Hematopoietic multipotent progenitor cell (in vitro differentiated cells): ENCODE measurements at regions not wholly inside any gene's neighbourhood (a gene's known extent, or its start where the extent isn't known, plus 50 kb on each side); places are given as distances from the start of the nearest gene placed in this dataset.
A peak's percentile ranks its signal among the peaks of the same experiment; 100 is the strongest.
"Not testable (repeated sequence)": the region's sequence is repeated elsewhere in the genome, so short reads cannot be mapped to it uniquely, and the experiment has no call there.

Experiments used
- DNase-seq, 3 donors: peaks; one replicate each; pipeline ENCODE4 v3.0.0-alpha.2; 2011 to 2015; ENCODE audit warnings: low read depth in 2 of 3, low spot score in 2 of 3

GRCh38 chr14:71783088-71783487, 149.1 kb upstream of the RGS6 start:
- DNase-seq = no peak

- DNase-seq = no peak
These were observed 148.4 kb upstream of the RGS6 start for GRCh38 chr14:71783786-71784185.

GRCh38 chr14:71789005-71789404, 143.2 kb upstream of the RGS6 start:
- no peak for DNase-seq

DNA sequence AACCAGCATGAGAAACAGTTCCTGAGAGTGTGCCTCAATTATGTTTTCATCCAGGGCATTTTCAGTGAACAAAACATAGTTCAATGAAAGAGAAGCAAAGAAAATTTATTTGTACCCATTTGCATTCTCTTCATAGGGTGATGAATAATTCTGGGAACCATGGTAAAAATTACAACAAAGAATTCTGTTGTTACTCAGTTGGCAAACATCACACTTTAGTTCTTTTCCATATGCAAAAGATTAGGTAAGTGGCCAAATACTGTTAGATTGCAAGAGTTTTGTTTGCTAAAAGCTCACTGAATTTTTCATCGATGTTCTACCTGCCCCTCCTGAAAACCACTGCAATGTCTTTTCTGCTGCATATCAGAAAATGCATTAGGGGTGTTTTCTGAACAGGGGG, 132.4 kb upstream of the RGS6 start:
- no peak for DNase-seq

- DNase-seq = no peak
These were observed 131.4 kb upstream of the RGS6 start for GRCh38 chr14:71800878-71801277.

DNA sequence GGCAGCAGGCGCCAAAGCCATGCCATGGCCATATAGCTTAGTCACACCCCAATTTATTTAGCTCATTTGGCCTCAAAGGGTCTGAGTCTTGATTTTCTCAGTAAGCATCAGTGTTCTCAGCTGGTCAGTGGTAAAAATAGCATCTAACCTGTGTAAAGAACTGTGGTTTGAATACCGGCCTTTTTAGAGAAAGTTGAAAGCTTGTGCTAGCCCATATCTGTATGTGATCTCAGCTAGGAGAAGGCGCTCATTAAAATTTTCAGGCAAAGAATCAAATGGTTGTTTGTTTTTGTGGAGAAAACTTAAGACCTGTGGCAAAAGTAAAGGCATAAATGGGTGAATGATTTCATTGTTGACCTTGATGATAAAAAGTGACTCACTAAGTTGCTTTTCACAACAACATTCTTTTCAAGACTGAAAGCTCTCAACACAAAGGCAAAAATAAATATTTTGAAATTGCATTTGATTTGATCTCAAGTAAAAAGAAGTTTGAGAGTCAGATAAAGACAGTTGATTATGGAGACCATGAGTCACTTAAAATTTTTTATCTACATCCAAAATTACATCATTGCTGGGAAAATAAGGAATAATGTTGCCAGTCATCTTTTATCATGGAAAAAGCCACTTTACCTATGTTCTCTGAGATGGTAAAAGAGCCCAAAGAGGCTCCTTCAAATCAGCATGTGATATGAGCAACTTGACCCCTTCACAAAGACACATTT, 128.5 kb upstream of the RGS6 start:
- no peak for DNase-seq

- DNase-seq = no peak
These were observed 127.2 kb upstream of the RGS6 start for GRCh38 chr14:71804992-71805391.

- DNase-seq = not testable (repeated sequence)
These were observed 125.2 kb upstream of the RGS6 start for GRCh38 chr14:71807049-71807448.

DNA sequence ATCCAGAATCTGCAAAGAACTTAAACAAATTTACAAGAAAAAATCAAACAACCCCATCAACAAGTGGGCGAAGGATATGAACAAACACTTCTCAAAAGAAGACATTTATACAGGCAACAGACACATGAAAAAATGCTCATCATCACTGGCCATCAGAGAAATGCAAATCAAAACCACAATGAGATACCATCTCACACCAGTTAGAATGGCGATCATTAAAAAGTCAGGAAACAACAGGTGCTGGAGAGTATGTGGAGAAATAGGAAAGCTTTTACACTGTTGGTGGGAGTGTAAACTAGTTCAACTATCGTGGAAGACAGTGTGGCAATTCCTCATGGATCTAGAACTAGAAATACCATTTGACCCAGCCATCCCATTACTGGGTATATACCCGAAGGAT, 121.4 kb upstream of the RGS6 start:
- DNase-seq = not testable (repeated sequence)

DNA sequence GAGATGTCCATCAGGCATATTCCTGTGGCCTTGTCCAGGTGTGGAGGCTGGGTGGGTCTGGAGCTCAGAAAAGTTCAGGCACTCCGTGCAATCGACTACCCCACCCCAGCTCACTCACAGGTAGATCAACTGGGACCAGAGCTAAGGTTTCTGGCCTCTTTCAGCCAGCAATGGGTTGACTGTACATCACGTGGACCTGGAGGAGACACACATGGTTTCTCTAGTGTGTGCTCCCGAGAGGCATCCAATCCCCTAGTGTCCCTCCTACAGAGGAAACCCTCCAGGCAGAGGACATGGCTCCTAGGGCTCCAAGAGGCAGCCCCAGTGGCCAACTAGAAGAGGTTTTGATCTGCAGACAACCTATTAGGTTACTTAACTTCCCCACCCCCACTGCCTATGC, 119.5 kb upstream of the RGS6 start:
- no peak for DNase-seq

- DNase-seq = no peak
These were observed 117.1 kb upstream of the RGS6 start for GRCh38 chr14:71815110-71815509.

- DNase-seq = no peak
These were observed 107.4 kb upstream of the RGS6 start for GRCh38 chr14:71824816-71825215.

DNA sequence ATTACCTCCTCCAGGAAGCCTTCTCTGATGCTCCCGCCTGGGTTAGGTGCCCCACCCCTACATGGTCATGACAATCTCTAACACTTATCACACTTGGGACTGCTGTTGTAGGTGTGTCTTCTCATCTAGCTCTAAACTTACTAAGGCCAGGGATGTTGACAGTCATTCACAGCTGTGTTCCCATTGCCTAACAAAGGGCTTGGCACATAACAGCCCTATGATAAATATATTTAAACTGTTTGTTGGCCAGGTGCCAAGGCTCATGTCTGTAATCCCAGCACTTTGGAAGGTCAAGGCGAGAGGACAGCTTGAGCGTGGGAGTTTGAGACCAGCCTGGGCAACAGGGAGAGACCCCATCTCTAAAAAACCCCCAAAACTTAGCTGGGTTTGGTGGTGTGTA, 98.8 kb upstream of the RGS6 start:
- DNase-seq = no peak

DNA sequence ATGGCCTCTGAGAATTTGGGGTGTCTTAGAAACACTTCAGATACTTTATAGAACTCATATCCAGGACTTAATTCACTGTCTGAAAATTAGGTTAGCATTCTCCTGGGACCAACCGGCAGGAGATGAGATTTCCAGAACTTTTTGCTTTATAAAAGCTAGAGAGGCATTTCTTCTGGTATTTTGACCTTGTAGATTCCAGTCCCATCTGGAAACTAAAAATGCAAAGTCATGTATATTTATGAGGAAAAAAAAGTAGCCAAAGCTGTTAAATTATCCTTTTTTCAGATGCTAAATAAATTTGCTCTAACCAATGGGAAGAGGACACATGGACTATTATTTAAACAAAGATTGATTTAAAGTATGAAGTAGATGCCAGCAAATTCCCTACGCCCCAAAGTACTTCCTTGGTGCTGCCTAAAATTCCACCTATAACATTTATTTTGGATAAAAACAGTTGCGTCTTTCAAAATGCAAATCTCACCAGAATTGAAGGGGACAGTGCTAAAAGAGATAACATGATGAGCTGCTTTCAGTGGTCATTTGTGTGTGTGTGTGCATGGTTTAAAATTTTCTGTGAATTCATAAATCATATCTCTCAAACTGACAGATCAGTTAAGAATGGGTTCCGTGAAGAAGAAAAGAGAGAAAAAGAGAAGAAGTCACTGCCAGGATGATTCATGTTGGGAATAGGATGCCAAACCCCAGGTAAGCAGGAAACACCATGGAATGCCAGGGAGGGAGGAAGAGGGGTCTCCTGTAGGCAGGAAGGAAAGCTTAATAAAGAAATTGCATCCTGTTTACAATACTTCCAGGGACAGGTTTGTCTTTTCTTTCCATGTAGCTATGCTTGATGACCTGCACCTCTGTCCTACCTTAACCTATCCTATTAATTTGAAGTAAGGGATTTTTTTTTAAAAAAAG, 97.7 kb upstream of the RGS6 start:
- DNase-seq = no peak

- peak in 1 of 3 donors; percentile 28 for DNase-seq
These were observed 80.0 kb upstream of the RGS6 start for GRCh38 chr14:71852181-71852580.

DNA sequence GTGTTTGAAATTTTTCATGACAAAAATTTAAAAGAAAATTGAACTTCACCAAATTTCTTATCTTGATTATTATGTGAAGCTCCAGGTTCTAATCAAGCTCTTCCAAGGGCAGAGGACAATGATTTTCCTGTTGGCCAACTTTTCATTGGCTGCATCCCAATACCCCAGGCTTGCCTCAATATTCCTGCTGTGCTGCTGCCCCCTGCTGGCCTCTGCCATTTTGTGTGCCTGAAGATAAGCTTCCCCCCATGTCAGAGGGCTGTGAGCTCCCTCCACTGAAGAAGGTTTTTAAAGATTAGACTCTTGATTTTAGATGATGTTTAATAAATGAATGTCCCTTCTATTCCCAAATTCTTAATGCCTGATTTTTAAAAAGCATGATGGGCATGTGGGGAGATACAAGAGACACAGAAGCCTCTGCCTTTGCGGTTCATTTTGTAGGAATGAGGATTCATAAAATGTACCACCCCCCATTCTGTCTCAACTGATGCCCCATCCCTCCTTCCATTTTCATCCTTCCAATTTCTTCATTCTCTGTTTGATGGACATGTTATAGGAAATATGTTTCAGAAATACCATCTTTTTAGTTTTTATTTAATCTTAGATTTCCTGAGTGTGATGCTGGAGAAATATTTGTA, 76.7 kb upstream of the RGS6 start:
- DNase-seq = peak in 2 of 3 donors; percentile 42 to 63

GRCh38 chr14:71856199-71856919, 75.9 kb upstream of the RGS6 start:
- peak in 2 of 3 donors; percentile 30 to 67 for DNase-seq

DNA sequence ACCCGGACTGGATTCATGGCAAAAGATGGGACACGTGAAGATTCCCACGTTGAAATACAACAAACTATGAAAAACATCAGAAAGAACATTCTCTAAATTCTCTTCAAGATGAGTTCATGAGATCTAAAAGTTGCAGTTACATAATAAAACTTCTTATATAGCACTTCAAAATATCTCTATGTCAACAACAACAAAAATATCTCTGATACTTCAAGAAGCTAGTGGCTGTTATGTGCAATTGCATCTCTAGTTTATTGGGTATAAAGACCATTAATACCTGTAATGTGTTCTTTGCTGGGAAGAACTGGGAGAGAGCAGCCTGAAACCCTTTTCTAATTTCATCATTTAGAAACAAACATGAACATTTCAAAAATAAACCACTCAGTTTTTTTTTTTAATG, 69.2 kb upstream of the RGS6 start:
- DNase-seq = no peak

DNA sequence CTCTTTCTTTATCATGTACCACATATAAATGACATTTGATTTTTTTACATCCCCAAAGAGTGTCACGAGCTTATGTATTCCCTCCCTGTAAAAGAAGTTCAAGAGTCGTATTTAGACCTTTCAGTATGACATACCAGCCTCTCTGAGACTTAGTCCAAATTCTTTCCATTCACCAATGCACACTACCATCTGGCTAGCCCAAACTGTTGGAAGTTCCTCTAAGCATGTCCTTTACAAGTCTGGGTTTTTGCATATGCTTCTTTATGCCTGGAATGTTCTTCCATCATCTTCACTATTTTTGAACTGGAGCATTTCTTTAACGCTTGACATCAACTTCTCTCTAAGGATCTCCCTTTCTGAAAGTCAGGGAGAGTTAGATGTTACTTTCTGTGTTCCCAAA, 68.5 kb upstream of the RGS6 start:
- no peak for DNase-seq
